Osteocyte (in vitro differentiated cells): ENCODE measurements at regions not wholly inside any gene's neighbourhood (a gene's known extent, or its start where the extent isn't known, plus 50 kb on each side); places are given as distances from the start of the nearest gene placed in this dataset.
A peak's percentile ranks its signal among the peaks of the same experiment; 100 is the strongest.

Source experiments
- DNase-seq: peaks from one replicate; pipeline ENCODE4 v3.0.0; 2021; ENCODE audit warnings: mixed read lengths; ENCODE audit not compliant: unreplicated experiment; ENCODE audit errors: extremely low spot score
- H3K27ac Mint-ChIP-seq: one replicate; pipeline ENCODE4 v1.8.0; 2021; ENCODE audit warnings: mild to moderate bottlenecking, mixed read lengths; ENCODE audit not compliant: unreplicated experiment
- H3K27me3 Mint-ChIP-seq: one replicate; pipeline ENCODE4 v1.8.0; 2021; ENCODE audit warnings: mixed read lengths; ENCODE audit not compliant: unreplicated experiment
- H3K36me3 Mint-ChIP-seq: one replicate; pipeline ENCODE4 v1.8.0; 2021; ENCODE audit warnings: mixed read lengths; ENCODE audit not compliant: unreplicated experiment
- H3K4me1 Mint-ChIP-seq: one replicate; pipeline ENCODE4 v1.8.0; 2021; ENCODE audit warnings: mixed read lengths; ENCODE audit not compliant: unreplicated experiment
- H3K4me3 Mint-ChIP-seq: one replicate; pipeline ENCODE4 v1.8.0; 2021; ENCODE audit warnings: mild to moderate bottlenecking, moderate library complexity, mixed read lengths; ENCODE audit not compliant: unreplicated experiment
- H3K9me3 Mint-ChIP-seq: one replicate; pipeline ENCODE4 v1.8.0; 2021; ENCODE audit warnings: mixed read lengths; ENCODE audit not compliant: unreplicated experiment
- TF ChIP-seq, protein P1 (sequence below): fragments of 200-600 bp; sonication (generic); IDR thresholded peaks from 2 replicates; pipeline ENCODE4 v1.5.0; 2021; ENCODE audit warnings: antibody characterized with exemption, mild to moderate bottlenecking, moderate library complexity

DNA sequence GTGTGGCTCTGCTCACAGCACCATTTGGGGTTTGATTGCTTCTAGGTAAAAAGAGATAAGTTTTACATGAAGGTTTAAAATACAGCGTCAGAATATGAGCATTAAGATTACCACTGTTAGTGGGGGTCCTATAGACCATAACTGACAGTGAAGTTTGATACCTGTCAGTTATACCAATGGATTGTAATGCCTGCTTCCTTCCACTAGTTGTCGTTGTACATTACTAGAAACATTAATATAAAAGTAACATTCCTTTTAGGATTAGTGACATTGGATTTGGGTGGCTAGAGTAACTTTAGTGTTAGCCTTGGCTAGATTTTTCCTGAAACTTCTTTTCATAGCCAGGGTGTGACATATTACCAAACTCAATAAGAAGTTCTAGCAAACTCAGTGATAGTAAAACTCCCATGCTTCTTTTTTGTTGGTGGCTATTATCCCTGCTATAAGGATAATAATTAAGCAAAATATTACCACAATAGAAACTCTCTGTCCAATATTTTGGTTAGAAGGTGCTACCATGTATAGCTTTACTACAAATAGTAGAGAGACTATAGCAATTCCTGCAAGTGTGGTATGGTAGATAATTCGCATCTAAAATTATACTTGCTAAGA is 57.1 kb downstream of the FAM181B start:
- H3K27me3 Mint-ChIP-seq = peaks cover 32% of the 10 kb centered on the region
- H3K36me3 Mint-ChIP-seq = no peaks in the 10 kb centered on the region
- no peaks in the 10 kb centered on the region for H3K4me1 Mint-ChIP-seq
- H3K9me3 Mint-ChIP-seq = no peaks in the 10 kb centered on the region
- TF ChIP-seq, protein P1, sequence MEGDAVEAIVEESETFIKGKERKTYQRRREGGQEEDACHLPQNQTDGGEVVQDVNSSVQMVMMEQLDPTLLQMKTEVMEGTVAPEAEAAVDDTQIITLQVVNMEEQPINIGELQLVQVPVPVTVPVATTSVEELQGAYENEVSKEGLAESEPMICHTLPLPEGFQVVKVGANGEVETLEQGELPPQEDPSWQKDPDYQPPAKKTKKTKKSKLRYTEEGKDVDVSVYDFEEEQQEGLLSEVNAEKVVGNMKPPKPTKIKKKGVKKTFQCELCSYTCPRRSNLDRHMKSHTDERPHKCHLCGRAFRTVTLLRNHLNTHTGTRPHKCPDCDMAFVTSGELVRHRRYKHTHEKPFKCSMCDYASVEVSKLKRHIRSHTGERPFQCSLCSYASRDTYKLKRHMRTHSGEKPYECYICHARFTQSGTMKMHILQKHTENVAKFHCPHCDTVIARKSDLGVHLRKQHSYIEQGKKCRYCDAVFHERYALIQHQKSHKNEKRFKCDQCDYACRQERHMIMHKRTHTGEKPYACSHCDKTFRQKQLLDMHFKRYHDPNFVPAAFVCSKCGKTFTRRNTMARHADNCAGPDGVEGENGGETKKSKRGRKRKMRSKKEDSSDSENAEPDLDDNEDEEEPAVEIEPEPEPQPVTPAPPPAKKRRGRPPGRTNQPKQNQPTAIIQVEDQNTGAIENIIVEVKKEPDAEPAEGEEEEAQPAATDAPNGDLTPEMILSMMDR = peak; percentile 49
- H3K4me3 Mint-ChIP-seq = no peak overlapping the region
- no peak overlapping the region for H3K27ac Mint-ChIP-seq
- DNase-seq = no peak

DNA sequence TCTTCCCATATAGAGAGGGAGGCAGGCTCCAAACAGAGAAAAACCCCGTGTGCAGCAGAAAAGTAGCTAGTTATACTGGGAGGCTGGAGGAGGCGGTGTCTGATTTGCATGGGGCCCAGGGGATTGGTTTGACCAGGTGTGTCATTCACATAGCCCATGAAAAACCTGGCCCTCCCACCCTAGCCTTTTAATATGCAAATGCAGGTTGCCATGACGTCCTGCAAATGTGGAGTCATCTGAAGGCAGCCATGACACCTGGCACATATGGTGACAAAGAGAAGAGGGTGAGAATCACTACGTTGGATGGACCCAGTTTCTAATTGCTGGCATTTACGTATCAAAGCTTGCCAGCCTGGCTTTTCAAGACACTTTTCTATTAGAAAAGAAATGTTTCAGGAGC is 57.8 kb downstream of the FAM181B start:
- Mint-ChIP-seq H3K36me3 (no peaks in the 10 kb centered on the region), H3K27ac (no peak overlapping the region), H3K27me3 (peaks cover 33% of the 10 kb centered on the region), H3K4me3 (no peak overlapping the region), H3K4me1 (no peaks in the 10 kb centered on the region), H3K9me3 (no peaks in the 10 kb centered on the region)
- DNase-seq = no peak
- TF ChIP-seq, protein P1 = no peak

DNA sequence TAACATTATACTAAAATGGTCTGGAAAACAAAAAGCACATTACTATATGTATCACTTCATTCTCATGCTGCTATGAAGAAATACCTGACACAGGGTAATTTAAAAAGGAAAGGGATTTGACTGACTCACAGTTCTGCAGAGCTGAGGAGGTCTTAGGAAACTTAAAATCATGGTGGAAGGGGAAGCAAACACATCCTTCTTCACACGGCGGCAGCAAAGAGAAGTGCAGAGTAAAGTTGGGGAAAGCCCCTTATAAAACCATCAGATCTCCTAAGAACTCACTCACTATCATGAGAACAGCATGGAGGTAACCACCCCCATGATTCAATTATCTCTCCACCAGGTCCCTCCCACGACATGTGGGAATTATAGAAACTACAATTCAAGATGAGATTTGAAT is 60.0 kb downstream of the FAM181B start:
- Mint-ChIP-seq H3K9me3 (peaks cover 8% of the 10 kb centered on the region), H3K27ac (no peak overlapping the region), H3K4me3 (no peak overlapping the region), H3K4me1 (no peaks in the 10 kb centered on the region), H3K27me3 (peaks cover 28% of the 10 kb centered on the region), H3K36me3 (no peaks in the 10 kb centered on the region)
- no peak for DNase-seq
- TF ChIP-seq, protein P1 = no peak

DNA sequence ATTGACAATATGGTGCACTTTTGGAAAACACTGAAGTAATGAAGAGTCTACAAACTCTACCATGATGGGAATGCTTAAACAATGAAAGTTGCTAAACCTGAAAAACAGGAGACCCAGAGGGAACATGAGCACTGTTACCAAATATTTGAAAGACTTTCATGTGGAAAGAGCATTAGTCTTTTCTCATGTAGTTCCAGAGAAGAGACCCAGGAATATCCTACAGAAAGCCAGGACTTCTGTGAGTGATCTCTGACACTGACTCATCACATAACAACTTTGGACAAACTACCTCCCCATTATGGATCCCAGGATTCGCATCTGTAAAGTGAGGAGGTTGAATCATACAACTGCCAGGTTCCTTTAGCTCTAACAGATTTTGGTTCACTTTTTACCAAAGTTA is 62.2 kb downstream of the FAM181B start:
- Mint-ChIP-seq H3K4me3 (no peak overlapping the region), H3K4me1 (no peaks in the 10 kb centered on the region), H3K27ac (no peak overlapping the region), H3K9me3 (peaks cover 8% of the 10 kb centered on the region), H3K27me3 (peaks cover 35% of the 10 kb centered on the region), H3K36me3 (no peaks in the 10 kb centered on the region)
- no peak for DNase-seq
- TF ChIP-seq, protein P1 = no peak

DNA sequence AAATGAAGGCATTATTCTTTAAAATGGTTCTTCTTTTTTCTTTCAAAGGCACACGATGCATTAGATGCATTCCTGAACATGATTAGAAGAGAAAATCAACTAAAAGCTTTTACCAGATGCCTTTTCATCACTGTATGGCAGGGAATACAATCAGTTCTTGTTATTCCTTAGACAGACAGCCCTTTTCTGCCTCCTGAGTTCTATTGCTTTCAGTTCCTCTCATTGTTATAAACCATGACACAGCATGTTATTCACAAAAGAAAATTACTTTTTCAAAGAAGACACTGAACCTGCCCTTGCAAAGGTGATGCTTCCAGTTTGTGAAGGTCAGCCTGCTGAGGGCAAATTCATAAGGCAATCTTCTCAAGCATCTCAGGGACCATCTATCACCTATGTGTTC is 70.1 kb downstream of the FAM181B start:
- DNase-seq = no peak
- Mint-ChIP-seq H3K27me3 (peaks cover 22% of the 10 kb centered on the region), H3K4me1 (no peaks in the 10 kb centered on the region), H3K27ac (no peak overlapping the region), H3K36me3 (no peaks in the 10 kb centered on the region), H3K4me3 (no peak overlapping the region), H3K9me3 (no peaks in the 10 kb centered on the region)
- TF ChIP-seq, protein P1 = no peak
